Activated naive CD4-positive, alpha-beta T cell treated with anti-CD3 and anti-CD28 coated beads for 36 hours (primary cell): ENCODE measurements at regions not wholly inside any gene's neighbourhood (a gene's known extent, or its start where the extent isn't known, plus 50 kb on each side); places are given as distances from the start of the nearest gene placed in this dataset.

Experiments
- CTCF ChIA-PET: fragments of 350-600 bp; sonication (Branson Sonifier 250); formaldehyde crosslinking; loops from one replicate; lab custom pipeline; 2021; ENCODE audit warnings: antibody characterized with exemption; lab: Charles Lee
- DNase-seq: peaks from one replicate; pipeline ENCODE4 v3.0.0-alpha.2; 2020
- H3K27ac Mint-ChIP-seq: one replicate; pipeline ENCODE4 v1.8.0; 2021; ENCODE audit warnings: mild to moderate bottlenecking, mixed read lengths
- H3K27me3 Mint-ChIP-seq: one replicate; pipeline ENCODE4 v1.8.0; 2021; ENCODE audit warnings: low read depth, mixed read lengths
- H3K36me3 Mint-ChIP-seq: one replicate; pipeline ENCODE4 v1.8.0; 2021; ENCODE audit warnings: low read depth, mixed read lengths
- H3K4me1 Mint-ChIP-seq: one replicate; pipeline ENCODE4 v1.8.0; 2021; ENCODE audit warnings: low read depth, mixed read lengths
- H3K4me3 Mint-ChIP-seq: one replicate; pipeline ENCODE4 v1.8.0; 2021; ENCODE audit warnings: mild to moderate bottlenecking, moderate library complexity, mixed read lengths
- H3K9me3 Mint-ChIP-seq: one replicate; pipeline ENCODE4 v1.8.0; 2021; ENCODE audit warnings: mixed read lengths
- intact Hi-C: fragments of 100-400 bp; cut with micrococcal nuclease; formaldehyde crosslinking; loops from one replicate; pipeline ENCODE4 v1.15.1; 2023

DNA sequence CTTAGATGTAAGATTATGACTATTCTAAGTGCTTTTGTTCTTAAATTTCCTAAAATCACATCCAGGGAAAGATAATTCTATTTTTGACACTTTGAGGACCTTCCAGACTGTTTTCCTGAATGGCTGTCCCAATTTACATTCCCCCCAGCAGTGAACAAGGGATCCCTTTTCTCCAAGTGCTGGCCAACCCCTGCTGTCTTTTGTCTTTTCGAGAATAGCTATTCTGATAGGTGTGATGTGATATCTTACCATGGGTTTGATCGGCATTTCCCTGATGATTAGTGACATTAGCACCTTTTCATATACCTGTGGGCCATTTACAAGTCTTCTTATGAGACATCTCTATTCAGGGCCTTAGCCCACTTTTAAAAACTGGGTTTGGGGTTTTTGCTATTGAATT is 526.7 kb upstream of the FZD8 start:
- DNase-seq, result no peak
- peaks cover 5% of the 10 kb centered on the region for H3K9me3 Mint-ChIP-seq
- intact Hi-C loops, result no loop called here
- H3K4me1 Mint-ChIP-seq, result no peaks in the 10 kb centered on the region
- CTCF ChIA-PET, result interaction anchor here (0.6 kb wide), 1 partner anchor 154 kb away, joined by 3 read pairs; no protein-coding TSS in a partner anchor
- no peak overlapping the region for H3K27ac Mint-ChIP-seq
- no peaks in the 10 kb centered on the region for H3K36me3 Mint-ChIP-seq
- no peaks in the 10 kb centered on the region for H3K27me3 Mint-ChIP-seq
- no peak overlapping the region for H3K4me3 Mint-ChIP-seq

DNA sequence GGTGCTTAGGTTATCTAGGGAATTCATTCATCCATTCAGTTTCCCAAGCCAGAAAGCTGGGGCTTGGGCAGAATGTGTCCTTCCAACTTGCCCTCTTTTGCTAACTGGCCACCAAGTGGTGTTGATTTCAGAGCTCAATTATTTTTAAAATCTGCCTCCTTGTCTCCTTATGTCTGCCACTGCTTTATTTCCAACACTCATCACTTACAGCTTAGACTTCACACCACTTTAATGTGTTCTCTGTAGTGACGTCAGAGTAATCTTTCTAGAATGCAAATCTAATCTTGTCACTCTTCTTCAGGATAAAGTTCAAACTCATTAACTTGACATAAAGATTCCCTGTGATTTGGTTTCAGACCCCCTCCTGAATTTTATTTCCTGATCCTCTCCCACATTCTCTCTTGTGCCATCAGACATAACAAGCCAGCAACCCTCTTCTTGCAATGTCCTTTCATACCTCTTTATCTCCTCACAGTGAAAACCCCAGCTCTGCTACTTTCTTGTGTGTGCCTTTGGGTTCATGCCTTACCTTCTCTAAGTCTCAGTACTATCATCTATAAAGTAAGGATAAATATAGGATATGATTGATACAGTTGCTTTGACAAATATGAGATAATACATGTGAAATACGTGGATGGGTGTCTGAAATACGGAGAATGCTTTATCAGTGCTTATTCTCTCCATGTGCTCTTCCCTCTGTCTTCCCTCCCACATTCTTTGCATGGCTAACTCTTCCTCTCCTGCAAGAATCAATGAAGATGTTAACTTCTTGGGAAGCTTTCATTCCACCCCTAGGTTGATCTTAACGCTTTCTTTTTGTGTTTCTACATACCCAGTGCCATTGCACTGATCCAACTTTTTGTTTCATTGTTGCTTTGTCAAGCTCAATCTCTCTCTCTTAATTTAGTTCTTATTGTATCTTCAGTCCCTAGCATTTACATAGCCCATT is 522.7 kb upstream of the FZD8 start:
- intact Hi-C loops, result no loop called here
- no peak overlapping the region for H3K27ac Mint-ChIP-seq
- no peak overlapping the region for H3K4me3 Mint-ChIP-seq
- no peaks in the 10 kb centered on the region for H3K27me3 Mint-ChIP-seq
- H3K36me3 Mint-ChIP-seq, result no peaks in the 10 kb centered on the region
- DNase-seq, result no peak
- CTCF ChIA-PET, result no interaction called here
- peaks cover 9% of the 10 kb centered on the region for H3K9me3 Mint-ChIP-seq
- H3K4me1 Mint-ChIP-seq, result no peaks in the 10 kb centered on the region

DNA sequence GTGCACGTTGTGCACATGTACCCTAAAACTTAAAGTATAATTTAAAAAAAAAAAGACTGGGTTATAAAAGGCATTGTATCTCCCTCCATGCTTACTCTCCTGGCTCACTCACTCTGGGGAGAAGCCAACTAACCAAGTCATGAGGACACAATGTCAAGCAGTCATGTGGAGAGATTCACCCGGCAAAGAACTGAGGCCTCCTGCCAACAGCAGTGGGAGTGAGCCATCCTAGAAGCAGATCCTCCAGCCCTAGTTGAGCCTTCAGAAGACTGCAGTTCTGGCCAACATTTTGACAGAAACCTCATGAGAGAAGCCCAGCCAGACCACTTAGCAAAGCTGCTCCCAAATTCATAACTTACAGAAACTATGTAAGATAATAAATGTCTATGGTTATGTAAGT is 521.7 kb upstream of the FZD8 start:
- Mint-ChIP-seq H3K4me3 (no peak overlapping the region), H3K36me3 (no peaks in the 10 kb centered on the region), H3K27ac (no peak overlapping the region), H3K4me1 (no peaks in the 10 kb centered on the region), H3K9me3 (peaks cover 9% of the 10 kb centered on the region), H3K27me3 (no peaks in the 10 kb centered on the region)
- intact Hi-C loops, result no loop called here
- CTCF ChIA-PET, result no interaction called here
- DNase-seq, result no peak

DNA sequence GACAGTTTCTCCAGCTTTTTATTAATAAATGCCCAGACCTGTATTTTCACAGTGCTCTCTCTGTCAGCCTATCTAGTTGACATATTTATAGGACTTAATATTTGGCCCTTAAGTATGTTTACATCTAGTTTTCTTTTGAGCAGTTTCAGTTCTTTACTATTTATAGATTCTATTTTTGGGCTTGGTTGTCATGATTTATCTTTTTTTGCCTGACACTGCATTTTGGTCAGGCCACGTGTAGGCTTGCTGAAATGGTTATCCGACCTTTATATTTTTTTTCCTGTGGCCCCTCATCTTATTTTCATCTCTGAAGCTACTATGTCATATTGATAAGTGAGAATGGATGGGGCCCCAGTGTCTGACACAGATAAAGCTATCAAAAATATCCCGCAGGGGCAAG is 515.4 kb upstream of the FZD8 start:
- Mint-ChIP-seq H3K4me3 (no peak overlapping the region), H3K9me3 (peaks cover 7% of the 10 kb centered on the region), H3K4me1 (no peaks in the 10 kb centered on the region), H3K27ac (no peak overlapping the region), H3K36me3 (no peaks in the 10 kb centered on the region), H3K27me3 (no peaks in the 10 kb centered on the region)
- CTCF ChIA-PET, result no interaction called here
- intact Hi-C loops, result no loop called here
- DNase-seq, result no peak

DNA sequence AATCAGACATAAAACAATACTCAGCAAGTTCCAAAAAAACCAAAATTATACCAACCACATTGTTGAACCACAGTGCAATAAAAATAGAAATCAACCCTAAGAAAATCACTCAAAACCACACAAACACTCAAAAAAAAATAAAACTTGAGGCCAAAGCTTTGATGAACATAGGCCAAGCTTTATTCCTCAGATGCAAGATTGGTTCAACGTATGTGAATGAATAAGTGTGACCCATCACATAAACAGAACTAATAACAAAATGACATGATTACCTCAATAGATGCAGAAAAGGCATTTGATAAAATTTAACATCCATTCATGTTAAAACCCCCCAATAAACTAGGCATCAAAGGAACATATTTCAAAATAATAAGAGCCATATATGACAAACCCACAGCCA is 506.1 kb upstream of the FZD8 start:
- Mint-ChIP-seq H3K27ac (no peak overlapping the region), H3K36me3 (no peaks in the 10 kb centered on the region), H3K9me3 (peaks cover 2% of the 10 kb centered on the region), H3K4me3 (no peak overlapping the region), H3K4me1 (no peaks in the 10 kb centered on the region), H3K27me3 (no peaks in the 10 kb centered on the region)
- CTCF ChIA-PET, result no interaction called here
- intact Hi-C loops, result no loop called here
- DNase-seq, result no peak

DNA sequence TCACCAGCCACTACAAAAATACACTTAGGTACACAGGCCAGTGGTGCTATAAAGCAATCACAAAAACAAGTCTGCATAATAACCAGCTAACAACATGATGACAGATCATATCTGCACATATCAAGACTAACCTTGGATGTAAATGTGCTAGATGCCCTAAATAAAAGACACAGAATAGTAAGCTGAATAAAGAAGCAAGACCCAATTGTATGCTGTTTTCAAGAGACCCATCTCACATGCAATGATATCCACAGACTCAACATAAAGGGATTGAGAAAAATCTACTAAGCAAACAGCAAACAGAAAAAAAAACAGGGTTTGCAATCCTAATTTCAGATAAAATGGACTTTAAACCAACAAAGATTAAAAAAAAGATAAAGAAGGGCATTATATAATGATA is 505.4 kb upstream of the FZD8 start:
- no peak for DNase-seq
- Mint-ChIP-seq H3K4me3 (no peak overlapping the region), H3K9me3 (peaks cover 2% of the 10 kb centered on the region), H3K27ac (no peak overlapping the region), H3K27me3 (no peaks in the 10 kb centered on the region), H3K4me1 (no peaks in the 10 kb centered on the region), H3K36me3 (no peaks in the 10 kb centered on the region)
- intact Hi-C loops, result no loop called here
- CTCF ChIA-PET, result no interaction called here

DNA sequence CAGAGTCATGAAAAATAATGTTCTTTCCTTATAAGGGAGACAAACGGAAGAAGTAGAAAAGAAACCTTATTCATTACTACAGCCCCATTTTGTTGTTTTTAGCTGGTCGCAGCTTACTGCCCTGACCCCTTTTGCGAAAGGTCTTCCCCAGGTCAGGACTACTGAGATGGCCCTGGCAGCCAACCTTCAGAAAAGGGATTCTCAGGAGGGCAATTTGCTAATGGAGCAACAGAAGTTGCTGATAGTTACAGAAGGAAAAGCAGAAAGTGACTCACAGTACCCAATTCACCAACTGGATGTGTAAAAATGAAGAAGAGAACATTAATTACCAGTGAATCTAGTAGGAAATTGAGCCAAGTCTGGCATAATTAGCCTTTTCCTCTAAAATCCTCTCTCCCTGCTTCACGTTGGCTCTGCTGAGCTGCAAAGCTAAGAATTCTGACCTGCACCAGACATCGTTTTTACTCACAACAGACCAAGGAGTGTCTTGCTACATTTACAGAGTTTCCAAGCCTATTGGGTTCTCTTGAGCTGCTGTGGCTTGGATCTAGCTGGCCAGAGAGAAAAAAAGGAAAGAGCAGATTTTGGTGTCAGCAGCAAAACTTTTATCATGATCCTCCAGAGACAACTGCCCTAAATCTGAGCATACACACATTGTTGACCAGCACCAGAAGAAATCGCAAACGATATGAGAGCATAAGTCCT is 499.9 kb upstream of the FZD8 start:
- intact Hi-C loops, result no loop called here
- H3K4me3 Mint-ChIP-seq, result no peak overlapping the region
- no peaks in the 10 kb centered on the region for H3K36me3 Mint-ChIP-seq
- H3K9me3 Mint-ChIP-seq, result peaks cover 5% of the 10 kb centered on the region
- DNase-seq, result no peak
- H3K27ac Mint-ChIP-seq, result no peak overlapping the region
- CTCF ChIA-PET, result no interaction called here
- no peaks in the 10 kb centered on the region for H3K4me1 Mint-ChIP-seq
- H3K27me3 Mint-ChIP-seq, result no peaks in the 10 kb centered on the region

DNA sequence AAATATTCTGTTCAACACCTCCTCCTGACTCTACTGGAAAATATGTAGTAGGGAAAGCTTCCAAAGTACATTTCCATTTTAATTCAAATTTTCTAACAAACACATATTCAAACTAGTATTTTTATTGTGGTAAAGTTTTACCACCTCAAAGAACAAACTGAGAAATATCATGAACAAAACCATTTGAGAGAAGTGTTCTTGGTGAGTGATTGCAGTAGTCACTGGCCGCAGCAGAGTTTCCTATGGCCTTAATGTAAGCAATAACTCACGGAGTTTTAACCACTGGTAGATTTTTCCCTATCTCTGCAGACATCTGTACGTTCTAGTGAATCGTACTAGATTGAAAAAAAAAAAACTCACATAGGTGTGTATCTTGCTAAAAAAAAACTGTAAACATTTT is 487.0 kb upstream of the FZD8 start:
- CTCF ChIA-PET, result no interaction called here
- no peak overlapping the region for H3K4me3 Mint-ChIP-seq
- no peaks in the 10 kb centered on the region for H3K27me3 Mint-ChIP-seq
- intact Hi-C loops, result no loop called here
- no peaks in the 10 kb centered on the region for H3K36me3 Mint-ChIP-seq
- DNase-seq, result no peak
- H3K27ac Mint-ChIP-seq, result no peak overlapping the region
- H3K4me1 Mint-ChIP-seq, result no peaks in the 10 kb centered on the region
- H3K9me3 Mint-ChIP-seq, result peaks cover 2% of the 10 kb centered on the region

DNA sequence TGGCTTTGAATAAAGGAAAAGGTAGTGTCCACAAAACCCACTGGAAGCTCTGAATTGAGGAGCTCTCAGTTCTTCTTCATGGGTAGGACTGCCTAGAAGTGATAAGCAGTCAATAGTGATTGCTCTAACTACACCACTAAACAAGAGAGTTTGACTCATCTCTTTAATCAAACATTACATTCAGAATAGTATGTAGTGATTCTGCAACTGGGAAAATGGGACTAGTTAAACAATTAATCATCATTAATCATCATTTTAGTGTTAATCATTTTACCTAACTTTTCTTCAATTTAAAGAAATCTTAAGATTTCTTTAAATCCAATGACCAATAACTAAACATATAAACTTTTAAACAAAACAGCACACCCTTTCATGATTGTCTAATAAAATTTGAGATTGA is 484.0 kb upstream of the FZD8 start:
- H3K36me3 Mint-ChIP-seq, result no peaks in the 10 kb centered on the region
- intact Hi-C loops, result no loop called here
- DNase-seq, result no peak
- H3K4me1 Mint-ChIP-seq, result no peaks in the 10 kb centered on the region
- H3K27ac Mint-ChIP-seq, result no peak overlapping the region
- CTCF ChIA-PET, result no interaction called here
- H3K9me3 Mint-ChIP-seq, result peaks cover 5% of the 10 kb centered on the region
- no peak overlapping the region for H3K4me3 Mint-ChIP-seq
- no peaks in the 10 kb centered on the region for H3K27me3 Mint-ChIP-seq

DNA sequence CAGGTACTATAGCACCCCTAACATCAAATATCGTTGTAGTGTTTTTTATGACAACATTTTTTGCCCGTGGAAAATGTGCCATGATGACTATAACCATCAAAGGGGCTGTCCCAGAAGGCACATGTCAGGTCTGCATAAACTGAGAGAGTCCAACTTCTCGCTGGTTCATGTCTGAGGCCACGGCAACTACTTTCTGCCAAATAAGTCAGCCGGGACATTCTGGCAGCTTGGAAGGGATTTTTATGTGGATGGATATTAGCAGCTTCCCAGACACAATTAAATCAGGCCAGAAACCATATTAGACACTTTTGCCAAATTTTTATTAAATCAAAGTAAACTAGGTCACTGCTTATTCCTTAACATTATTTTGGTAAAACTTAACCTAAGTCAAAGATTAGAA is 477.4 kb upstream of the FZD8 start:
- Mint-ChIP-seq H3K27me3 (no peaks in the 10 kb centered on the region), H3K27ac (no peak overlapping the region), H3K4me1 (no peaks in the 10 kb centered on the region), H3K36me3 (no peaks in the 10 kb centered on the region), H3K9me3 (peaks cover 19% of the 10 kb centered on the region), H3K4me3 (no peak overlapping the region)
- intact Hi-C loops, result no loop called here
- no peak for DNase-seq
- CTCF ChIA-PET, result no interaction called here

DNA sequence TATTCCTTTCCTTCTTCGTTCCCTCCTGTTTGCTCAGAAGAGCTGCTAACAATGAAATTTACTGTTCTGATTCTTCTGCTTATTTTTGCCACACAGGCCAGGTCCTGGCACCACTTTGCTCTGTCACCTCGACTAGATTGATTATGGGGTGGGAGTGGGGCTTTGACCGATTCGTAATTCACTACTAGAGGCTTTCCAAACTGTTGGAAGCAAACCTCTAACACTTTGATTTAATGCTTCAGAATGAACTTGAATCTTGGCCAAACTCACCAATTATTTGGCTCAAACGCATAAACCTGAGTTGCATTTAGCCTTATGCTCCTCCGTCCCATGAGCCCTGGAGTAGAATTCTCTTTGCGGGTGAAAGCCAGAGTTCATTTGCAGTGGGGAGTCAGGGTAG is 476.2 kb upstream of the FZD8 start:
- CTCF ChIA-PET, result no interaction called here
- Mint-ChIP-seq H3K4me3 (no peak overlapping the region), H3K27ac (no peak overlapping the region), H3K27me3 (no peaks in the 10 kb centered on the region), H3K9me3 (peaks cover 18% of the 10 kb centered on the region), H3K4me1 (no peaks in the 10 kb centered on the region), H3K36me3 (no peaks in the 10 kb centered on the region)
- intact Hi-C loops, result no loop called here
- DNase-seq, result no peak

DNA sequence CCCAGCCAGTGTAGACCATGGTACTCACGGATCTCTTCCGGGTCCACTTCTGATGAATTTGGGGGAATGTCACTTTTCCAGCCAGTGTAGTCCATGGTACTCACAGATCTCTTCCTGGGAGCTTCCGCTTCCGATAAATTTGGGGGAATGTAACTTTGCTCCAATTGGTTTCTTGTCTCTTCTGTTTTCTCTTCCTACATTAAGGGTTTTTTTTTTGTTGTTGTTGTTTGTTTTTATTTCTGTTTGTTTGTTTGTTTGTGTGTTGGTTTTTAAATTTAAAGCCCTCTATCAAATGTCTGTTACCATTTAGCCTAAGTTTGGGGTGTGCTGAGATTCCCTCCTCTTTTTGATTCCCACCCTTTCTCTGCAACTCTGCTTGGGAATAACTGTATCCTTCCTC is 475.8 kb upstream of the FZD8 start:
- Mint-ChIP-seq H3K27ac (no peak overlapping the region), H3K27me3 (no peaks in the 10 kb centered on the region), H3K4me3 (no peak overlapping the region), H3K4me1 (no peaks in the 10 kb centered on the region), H3K9me3 (peaks cover 16% of the 10 kb centered on the region), H3K36me3 (no peaks in the 10 kb centered on the region)
- DNase-seq, result no peak
- intact Hi-C loops, result no loop called here
- CTCF ChIA-PET, result no interaction called here

DNA sequence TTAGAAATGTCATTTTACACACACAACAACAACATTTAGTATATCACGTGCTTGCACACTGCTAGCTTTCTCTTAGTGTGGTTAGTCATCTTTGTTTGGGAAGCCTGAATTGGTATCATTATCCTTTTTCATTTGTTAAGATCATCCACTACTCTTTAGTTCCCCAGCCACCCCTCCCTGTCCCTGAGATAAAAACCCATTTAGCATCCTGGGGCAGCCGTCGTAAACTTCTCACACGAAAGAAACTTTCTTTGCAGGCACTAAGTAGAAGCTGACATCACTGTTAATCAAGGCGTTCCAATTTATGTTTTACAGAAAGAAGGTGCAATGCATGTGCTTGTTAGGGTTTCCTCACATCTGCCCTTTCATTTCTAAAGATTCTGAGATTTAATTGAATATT is 475.1 kb upstream of the FZD8 start:
- Mint-ChIP-seq H3K36me3 (no peaks in the 10 kb centered on the region), H3K27me3 (no peaks in the 10 kb centered on the region), H3K4me3 (no peak overlapping the region), H3K27ac (no peak overlapping the region), H3K9me3 (peaks cover 16% of the 10 kb centered on the region), H3K4me1 (no peaks in the 10 kb centered on the region)
- DNase-seq, result no peak
- intact Hi-C loops, result no loop called here
- CTCF ChIA-PET, result interaction anchor here (0.6 kb wide), 1 partner anchor 27 kb away, joined by 3 read pairs; no protein-coding TSS in a partner anchor
